Heart left ventricle (tissue), 13 donors: ENCODE measurements at regions not wholly inside any gene's neighbourhood (a gene's known extent, or its start where the extent isn't known, plus 50 kb on each side); places are given as distances from the start of the nearest gene placed in this dataset.

Experiments used
- CTCF ChIP-seq, 12 donors: fragments of 200-600 bp; sonication (generic) in 4 of 12; IDR thresholded peaks; one replicate each; pipeline versions ENCODE4 v1.5.0 to v1.8.0; 2018 to 2022; ENCODE audit warnings: antibody characterized with exemption in 12 of 12, mild to moderate bottlenecking in 5 of 12
- POLR2A ChIP-seq, 2 donors: fragments of 450-650 bp; IDR thresholded peaks; one replicate each; pipeline ENCODE4 v1.6.1; 2017; ENCODE audit warnings: antibody characterized with exemption in 2 of 2, mild to moderate bottlenecking in 2 of 2, moderate library complexity in 2 of 2
- donor health status: ischemic (EF 13 %, LVEDD 7.1; RV severe dilation, severe dysfunction).
- donor health status: DM: no; HTN: yes; CAD: no.
- donor health status: DM: no; HTN: no; CAD: no.
- donor health status: ischemic (EF 25% LVEDD 6.9; RV normal size, moderate dysfunction).
- donor health status: ischemic (EF 25% LVEDD 5.7; RV mildly dilated, moderate dysfunction).
- donor health status: ischemic (EF 35%, LVEDD 5.7; RV mildly dilated, moderate dysfunction).
- donor health status: nonischemic (EF 11% LVEDD 7.7; RV severe dilation, severe dysfunction).
- donor health status: DM: yes; HTN: yes; CAD: no.
- donor health status: PGD.
- donor health status: ischemic (EF 29% LVEDD 5.4; RV normal size, mild dysfunction).
- donor health status: nonischemic (EF 23%, LVEDD 6.1; RV moderate dilation, normal function).

GRCh38 chr3:44019736-44020135, 221.9 kb upstream of the TOPAZ1 start:
- no peak for TF ChIP-seq CTCF (IDR thresholded peaks at IDR 0.05)
- no peak for TF ChIP-seq POLR2A (IDR thresholded peaks at IDR 0.05)
